HG03558 (cell line): ENCODE measurements at regions not wholly inside any gene's neighbourhood (a gene's known extent, or its start where the extent isn't known, plus 50 kb on each side); places are given as distances from the start of the nearest gene placed in this dataset.

Experiments
- ATAC-seq: cut with Tn5 transposase; IDR thresholded peaks from one replicate; pipeline ENCODE4 v1.9.1; 2021; ENCODE audit warnings: moderate number of reproducible peaks; ENCODE audit not compliant: unreplicated experiment; ENCODE audit errors: extremely low read depth

DNA sequence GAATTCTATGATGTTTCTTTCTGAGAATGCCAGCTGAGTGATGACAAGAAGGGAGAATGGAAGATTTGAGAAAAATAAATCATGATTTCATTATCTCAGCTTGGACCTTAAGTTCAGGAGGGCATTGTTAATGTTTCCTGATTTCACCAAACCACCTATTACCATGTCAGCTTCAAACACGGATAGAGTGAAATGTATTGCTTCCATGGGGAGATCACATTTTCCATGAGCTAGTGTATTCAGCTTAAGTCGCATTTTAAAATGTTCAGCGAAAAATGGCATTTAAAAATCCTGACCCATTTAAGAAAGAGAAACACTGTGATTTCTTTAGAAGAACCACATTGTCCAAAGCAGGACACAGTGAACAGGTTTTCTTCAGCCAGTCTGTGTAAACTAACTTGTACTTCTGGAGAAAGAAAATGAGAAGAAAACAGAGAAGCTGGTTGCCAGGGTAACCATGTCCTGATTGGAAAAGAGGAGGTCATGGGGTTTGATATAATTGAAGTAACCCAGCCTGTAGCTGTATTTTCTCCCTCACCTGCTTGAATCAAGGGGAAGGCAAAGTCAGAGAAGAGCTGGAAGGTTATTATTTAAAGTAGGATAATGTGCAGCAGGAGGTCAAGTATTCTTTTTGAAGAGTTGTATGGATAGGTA, 684.1 kb upstream of the NRSN1 start:
- ATAC-seq: no peak

DNA sequence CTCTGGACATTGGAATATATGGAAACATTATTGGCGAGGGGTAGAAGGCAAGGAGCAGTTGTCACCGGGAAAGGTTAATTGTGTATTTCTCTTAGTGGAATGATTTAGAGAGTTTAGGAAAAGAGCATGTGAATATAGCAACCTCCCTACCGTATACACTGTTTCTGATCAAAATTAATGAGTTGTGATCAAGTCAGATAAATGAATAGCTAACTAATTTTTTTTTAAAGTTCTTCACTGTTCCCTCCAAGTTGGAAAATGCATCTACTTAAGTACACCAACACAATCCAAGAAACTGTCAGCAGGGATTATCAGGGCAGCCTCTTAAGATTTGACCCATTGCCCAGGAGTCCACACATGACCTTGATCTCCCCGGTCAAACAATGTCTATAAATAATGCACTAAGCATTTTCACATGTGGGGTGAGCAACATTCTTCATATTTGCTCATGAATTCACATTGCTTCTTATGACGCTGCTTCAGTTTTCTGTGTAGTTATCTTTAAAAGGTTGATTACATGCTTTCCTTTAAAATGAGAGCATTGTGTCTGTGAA, 680.8 kb upstream of the NRSN1 start:
- no peak for ATAC-seq

DNA sequence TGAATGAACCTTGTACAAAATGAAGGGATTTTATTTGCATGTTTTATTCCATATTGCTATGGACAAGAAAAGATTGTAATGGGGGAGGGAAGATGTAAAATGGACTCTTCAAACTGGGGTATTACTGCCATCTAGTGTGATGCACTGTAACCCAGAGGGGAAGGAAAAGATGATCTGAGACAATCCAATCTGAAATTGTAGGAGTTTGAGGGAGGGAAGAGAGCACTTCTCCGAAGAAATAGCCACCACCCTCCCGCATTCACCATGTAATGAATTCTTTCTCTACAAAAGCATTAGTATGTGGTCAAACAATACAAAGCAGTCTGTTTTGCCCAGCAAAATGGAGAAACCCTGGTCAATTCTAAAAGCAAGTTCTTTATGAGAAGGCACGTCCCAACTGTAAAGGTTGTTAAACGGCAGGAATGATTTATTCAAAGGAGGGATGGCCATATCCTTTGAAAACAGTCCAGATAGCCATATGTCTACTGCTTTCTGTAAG, 679.5 kb upstream of the NRSN1 start:
- ATAC-seq: no peak

DNA sequence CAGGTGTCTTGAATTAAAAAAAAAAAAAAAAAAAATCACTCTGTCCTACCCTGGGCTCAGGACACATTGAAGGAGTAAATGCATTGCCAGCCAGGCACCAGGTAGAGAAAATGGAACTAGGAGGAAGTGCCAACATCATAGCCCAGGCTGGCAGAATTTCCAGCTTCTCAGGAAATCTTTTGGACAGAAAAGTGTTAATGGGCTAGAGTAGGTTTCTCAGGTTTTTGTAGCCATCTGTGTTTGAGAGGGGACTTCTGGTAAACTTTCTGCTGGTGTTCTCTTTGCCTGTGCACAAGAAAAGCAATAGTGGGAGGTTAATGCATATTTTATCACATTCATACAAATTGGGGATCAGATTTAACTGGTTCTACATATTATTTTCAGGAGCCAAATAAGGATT, 678.3 kb upstream of the NRSN1 start:
- no peak for ATAC-seq

DNA sequence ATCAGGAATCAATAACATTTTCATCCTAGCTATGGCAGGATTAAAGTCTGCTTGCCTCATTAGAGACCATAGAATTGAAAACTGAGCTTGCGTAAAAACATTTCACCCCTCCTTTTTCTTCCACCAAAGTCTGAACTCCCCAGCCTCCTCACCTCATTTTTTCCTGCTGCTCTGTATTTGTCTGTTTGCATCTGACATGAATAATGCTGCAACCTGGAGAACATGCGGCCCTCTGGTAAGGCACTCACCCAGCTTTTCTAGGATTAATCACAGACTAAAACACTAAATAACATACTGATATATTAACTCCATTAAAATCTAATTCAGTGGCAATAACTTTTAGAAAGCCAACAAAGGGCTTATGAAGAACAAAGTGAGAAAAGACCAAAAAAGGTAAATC, 677.7 kb upstream of the NRSN1 start:
- no peak for ATAC-seq

DNA sequence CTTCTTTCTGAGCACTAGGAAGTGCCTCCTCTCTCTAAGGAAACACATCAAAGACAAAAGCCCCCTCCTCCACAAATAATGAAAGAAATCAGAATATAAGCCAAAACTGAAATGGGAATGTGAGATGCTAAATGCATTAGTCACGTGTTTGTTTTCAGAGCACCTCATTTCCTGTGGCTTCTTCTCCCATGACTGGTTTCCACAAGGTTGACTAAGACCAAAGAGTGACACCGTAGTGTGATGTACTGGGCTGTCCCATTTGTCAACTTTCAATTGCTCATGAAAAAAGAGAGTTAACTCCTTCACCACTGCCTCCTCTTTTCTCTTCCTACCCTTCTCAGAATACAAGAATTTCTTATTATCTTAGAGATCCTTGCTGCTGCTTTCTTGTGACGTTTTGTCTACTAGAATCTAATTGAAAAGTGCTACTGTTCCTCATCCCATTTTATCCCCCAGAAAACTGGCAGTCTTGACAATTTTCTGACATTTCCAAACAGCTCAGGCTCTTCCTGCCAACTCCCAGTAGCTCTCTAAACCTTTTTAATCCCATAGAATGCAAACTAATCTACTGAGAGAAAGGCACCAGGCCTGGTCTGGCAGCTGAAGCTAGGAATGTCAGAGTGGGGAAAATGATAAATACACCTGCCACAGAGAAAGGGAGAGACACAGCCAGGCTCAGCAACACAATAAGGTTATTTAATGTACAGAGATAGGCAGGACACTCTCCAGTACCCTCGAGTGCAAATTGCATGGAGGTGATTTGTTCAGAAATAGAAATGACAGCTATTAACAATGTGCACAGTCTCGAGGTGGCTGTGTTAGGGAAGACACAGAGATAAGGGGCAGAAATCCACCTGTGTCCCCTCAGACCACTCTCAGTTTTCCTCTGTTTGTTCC, 671.7 kb upstream of the NRSN1 start:
- no peak for ATAC-seq

DNA sequence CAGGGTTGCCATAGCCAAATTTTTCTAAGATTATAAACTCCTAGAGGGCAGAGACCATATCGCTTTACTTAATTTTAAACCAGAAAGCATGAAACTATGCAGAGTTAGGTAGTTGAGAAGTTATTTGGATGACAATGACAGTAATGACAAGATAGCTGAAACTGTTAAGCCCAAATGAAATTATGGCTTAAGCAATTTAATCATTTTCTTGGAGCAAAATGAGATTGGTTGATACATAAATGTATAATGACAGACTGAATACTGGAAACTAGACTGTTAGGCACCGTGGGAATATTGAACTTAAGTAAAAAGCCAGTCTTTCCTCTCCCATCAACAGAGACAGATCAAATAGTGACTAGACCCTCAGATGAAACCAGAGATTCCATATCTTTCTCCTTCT, 670.3 kb upstream of the NRSN1 start:
- no peak for ATAC-seq

DNA sequence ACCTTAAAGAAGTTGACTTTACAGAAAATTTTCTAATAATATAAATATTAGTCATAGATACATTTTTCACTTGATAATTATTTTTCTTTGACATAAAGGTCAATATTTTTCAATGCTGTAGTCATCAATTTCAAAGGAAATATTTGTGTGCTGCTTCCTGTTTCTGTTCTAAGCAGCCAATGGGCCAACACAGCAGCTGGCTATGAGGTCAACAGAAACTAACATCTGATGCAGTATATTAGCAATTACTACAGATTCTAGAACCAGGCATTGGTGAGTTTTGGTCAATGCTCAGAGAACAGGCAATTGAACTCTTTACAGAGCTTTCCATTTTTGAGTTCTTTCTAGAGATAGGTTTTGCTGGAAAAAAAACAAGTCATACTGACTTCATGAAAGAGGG, 669.6 kb upstream of the NRSN1 start:
- ATAC-seq: no peak

DNA sequence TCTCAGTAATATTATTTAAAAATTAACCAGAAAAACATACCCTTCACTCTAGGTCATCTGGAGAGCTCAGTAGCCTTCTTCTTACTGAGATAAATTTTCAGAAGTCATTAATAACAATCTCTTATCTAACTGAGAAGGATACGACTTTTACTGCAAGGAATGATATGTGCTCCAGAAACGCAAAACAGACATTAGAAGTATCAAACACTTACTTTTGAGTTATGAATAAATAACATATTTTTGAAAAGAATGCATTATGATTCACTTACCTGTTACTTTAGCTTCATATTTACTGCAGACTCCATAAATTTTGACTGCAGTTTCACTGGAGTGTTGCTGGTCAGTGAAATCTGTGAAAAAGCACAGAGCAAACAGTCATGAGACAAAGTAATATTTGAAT, 668.7 kb upstream of the NRSN1 start:
- no peak for ATAC-seq

DNA sequence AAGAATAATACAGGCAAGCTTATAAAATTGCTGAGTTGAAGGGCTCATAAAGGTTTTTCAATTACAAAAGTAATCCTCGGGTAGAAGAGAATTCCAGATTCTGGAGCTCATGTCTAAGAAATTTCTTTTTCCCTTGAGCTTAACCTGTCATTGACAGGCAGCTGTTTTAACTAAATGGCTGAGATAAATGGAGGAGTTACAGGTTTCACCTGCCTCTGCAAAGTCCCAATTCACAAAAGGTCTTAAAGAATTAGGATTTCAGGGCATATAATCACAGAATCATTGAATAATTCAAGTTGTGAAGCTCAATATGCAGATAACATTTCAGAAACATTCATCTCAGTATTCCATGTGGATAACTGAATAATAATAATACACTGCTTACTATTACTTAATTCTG, 660.1 kb upstream of the NRSN1 start:
- no peak for ATAC-seq

DNA sequence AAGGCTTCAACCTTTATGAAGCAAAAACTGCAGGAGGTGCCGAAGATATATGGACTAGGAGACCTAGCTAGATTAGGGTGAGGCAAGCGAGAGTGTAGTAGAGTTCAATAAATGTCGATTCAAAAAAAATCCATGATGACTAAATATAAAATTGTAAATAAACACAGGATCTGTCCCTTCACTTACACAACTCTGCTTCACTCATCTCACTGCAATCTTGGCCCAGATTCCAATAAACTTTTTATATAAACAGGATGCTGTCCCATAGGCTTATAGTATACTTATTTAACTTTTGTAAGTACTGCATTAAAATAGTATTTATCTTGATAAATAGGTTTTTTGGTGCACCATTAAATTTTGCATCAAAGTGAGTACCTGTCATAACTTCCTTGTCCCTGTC, 648.4 kb upstream of the NRSN1 start:
- no peak for ATAC-seq

DNA sequence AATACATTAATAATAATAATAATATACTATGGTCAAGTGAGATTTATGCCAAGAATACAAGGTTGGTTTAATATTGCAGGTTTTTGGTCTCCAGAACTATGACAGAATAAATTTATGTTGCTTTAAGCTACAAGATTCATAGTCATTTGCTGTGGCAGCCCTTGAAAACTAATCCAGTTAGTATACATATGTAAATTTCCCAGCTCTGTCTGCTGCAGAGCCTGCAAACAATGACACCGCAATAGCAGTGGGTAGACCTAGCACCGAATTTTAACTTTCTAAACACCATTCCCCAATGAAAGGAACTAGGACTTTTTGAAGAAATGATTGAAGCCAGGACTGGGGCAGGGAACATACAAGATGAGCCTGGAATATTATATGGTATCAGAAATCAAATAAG, 647.7 kb upstream of the NRSN1 start:
- no peak for ATAC-seq

DNA sequence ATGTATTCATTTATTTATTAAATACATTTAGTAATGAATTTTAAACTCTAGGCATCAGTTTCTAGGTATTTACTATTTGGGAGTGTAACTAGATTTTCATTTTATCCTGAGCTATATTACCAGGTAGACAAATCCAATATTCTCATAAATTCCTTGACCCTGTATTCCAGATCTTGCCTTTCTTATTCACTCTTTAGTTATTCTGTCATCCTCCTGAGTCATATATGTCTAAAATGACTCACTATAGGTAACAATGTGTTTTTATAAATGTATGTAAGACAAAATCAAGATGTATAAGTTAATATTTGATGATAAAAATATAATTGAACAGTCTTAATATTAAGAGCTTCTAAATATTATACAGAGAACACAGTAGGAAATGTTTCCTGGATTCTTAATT, 642.1 kb upstream of the NRSN1 start:
- ATAC-seq: no peak

DNA sequence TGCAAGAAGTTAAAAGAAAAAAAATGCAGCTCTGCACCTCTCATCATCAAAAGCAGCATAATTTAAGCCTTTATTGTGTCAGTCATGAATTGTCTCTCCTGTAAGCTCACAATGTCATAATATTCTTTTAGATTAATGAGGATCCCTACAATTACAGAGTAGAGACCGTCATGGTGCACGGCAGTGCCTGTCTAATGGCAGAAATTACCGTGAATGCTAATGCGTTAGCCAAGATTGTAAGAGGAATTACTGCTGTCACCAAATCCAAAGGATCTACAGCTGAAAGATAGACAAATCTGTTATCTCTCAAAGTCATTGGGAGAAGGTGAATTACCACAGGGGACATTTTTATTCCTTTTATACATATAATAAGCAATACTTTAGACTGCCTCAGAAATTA, 631.6 kb upstream of the NRSN1 start:
- no peak for ATAC-seq

DNA sequence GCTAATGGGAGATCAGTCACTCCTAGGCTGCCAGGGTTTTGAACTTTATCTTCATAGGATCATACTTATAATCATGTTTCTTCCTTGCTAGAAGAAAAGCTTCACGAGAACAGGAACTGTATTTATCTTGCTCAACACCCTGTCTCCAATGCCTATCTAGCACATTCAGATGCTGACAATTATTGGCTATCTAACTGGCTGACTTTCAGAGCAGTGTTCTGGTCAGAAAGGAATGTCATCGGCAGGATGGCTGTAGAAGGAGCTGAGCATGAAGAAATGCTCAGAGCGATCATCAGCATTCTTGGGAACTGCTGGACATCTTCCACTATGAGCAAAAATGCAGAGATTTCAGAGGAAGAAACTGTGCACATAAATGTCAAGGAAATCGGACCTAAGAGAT, 628.0 kb upstream of the NRSN1 start:
- no peak for ATAC-seq

DNA sequence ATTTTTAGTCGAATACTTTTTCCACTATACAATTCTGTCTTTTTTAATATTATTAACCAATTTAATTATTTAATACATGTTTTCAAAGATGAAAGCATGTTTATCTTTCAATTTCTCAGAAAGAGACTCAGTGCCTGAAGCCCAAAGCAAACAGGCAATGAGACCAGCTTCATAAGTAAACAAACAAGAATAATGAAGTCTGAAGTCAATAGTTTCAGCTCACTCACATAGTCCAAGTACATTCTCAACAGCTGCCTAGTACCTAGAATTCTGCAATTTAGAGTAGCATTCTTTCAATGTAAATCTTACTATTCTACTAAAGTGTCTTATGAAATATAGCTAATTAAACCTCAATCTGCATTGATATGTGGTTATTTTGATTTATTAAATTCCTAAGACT, 626.5 kb upstream of the NRSN1 start:
- ATAC-seq: no peak

DNA sequence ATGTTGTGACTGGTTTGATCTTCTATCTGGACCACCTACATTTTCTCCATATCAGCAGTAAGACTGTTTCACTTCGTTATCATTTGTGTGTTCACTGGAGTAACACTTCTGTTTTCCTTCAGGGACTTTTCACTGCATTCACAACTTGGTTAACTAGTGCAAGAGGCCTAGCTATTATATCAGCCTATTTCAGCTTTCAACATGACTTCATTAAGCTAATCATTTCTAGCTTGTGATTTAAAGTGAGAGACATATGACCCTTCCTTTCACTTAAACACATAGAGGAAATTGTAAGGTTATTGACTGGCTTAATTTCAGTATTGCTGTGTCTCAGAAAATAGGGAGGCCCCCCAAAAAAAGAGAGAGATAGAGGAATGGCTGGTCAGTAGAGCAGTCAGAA, 622.8 kb upstream of the NRSN1 start:
- no peak for ATAC-seq

DNA sequence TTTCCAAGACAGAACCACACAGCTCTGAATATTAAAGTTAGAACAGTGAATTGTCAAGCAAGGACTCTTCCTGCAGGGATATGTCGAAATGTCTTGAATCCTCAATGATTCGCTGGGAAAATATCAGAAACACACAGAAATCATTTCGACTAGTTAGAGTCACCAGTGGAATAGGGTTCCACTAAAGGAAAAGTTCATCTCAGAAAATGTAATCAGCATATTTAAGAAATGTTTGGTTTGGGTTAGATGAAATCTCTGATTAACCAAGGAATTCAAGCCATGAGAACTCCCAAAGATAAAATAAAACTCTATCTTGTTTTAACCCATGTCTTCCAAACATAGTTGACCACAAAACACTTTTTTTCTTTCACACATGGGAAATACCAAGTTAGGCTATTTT, 621.0 kb upstream of the NRSN1 start:
- ATAC-seq: no peak

DNA sequence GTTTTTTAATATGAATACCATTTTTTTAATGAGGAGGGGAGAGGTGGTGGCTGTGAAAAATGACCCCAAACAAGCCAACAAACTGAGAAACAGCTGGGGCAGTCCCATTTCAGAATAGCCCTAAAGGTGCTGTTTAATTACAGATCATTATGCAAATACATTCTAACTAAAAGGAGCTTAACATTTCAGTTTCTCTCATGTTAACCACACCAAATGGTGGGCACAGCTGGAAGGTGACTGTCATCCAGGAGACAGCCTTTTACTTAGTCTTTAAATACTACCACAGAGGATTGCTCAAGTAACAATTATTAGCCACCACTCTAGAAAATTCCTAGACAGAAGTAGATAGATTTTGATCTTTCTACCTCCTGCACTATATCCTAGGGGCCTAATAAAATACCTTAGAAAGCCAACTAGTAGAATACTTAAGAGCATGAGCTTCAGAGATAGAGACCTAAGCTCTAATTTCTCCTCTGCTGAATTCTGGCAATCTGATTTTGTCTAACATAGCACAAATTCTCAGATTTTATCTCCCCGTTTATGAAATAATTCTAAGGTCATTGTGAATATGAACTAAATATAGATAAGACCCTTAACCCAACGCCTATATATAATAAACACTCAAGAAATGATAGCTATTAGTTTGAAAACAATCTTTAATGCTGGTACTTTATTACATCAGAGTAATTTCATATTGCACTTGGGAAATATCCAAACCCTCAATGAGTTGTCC, 615.1 kb upstream of the NRSN1 start:
- no peak for ATAC-seq

DNA sequence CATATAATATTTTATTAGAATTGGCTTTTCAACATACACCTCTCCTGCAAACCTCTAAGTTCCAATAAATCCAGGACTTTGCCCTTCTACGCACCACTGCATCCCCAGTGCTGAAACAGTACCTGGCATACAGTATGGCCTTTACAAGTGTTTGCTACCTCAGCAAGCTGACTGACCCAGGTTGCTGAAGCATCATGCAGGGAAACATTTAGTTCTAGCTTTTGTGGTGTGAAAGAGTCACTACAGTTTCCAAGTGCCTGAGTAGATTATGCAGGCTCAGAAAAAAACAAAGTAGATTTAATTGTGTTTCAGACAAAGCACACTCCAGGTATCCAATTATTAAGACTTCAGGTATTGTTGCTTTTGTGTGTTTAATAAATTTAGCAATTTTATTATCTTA, 614.2 kb upstream of the NRSN1 start:
- no peak for ATAC-seq

DNA sequence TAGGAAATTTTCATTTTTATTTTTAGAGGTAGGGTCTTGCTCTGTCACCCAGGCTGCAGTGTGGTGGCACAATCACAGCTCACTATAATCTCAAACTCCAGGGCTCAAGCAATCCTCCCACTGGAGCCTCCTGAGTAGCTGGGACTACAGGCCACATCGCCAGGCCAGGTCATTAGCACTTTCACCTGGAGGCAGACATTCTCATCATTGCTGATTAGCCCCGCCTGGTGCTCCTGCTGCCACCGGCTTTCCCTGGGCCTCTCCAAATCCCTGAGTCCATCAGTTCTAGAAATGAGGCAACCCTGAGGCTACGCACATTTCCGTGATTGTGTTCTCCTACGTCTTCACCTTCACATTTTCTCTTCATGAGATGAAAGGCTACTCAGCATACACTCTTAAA, 607.7 kb upstream of the NRSN1 start:
- ATAC-seq: no peak
